ENCODE measurements at regions not wholly inside any gene's neighbourhood (a gene's known extent, or its start where the extent isn't known, plus 50 kb on each side); places are given as distances from the start of the nearest gene placed in this dataset.
"Not testable (repeated sequence)": the region's sequence is repeated elsewhere in the genome, so short reads cannot be mapped to it uniquely, and the experiment has no call there.

GRCh38 chr3:162632672-162633071, 1136.1 kb downstream of the OTOL1 start:
- Histone ChIP-seq H3K4me1 (no peaks in the 10 kb centered on the region), H3K9me3 (peaks cover 0 to under 1% (median 0%) of the 10 kb centered on the region in 3 donors), H3K27me3 (no peaks in the 10 kb centered on the region), H3K4me3 (no peak overlapping the region), H3K36me3 (no peaks in the 10 kb centered on the region), H3K27ac (no peak overlapping the region)
- intact Hi-C loops (cut with DNase I; ENCODE audit: low total_unique reads) = no loop called here
- no peak for TF ChIP-seq CTCF (IDR thresholded peaks at IDR 0.05)
- DNase-seq = no peak

GRCh38 chr3:162640208-162640607, 1143.6 kb downstream of the OTOL1 start:
- H3K4me3 ChIP-seq; H3K4me1 ChIP-seq; H3K36me3 ChIP-seq; H3K27ac ChIP-seq; intact Hi-C loops (cut with DNase I; ENCODE audit: low total_unique reads); H3K27me3 ChIP-seq; H3K9me3 ChIP-seq; DNase-seq: not testable (repeated sequence)

GRCh38 chr3:162641317-162641716, 1144.7 kb downstream of the OTOL1 start:
- no peak overlapping the region for H3K27ac ChIP-seq
- intact Hi-C loops (cut with DNase I; ENCODE audit: low total_unique reads) = no loop called here
- H3K4me1 ChIP-seq = no peaks in the 10 kb centered on the region
- H3K9me3 ChIP-seq = peaks cover 0 to 8% (median 0%) of the 10 kb centered on the region in 3 donors
- TF ChIP-seq CTCF (IDR thresholded peaks at IDR 0.05) = no peak
- H3K27me3 ChIP-seq = no peaks in the 10 kb centered on the region
- H3K4me3 ChIP-seq = no peak overlapping the region
- no peak for DNase-seq
- H3K36me3 ChIP-seq = no peaks in the 10 kb centered on the region

- DNase-seq = no peak
- no peak overlapping the region for H3K27ac ChIP-seq
- peaks cover 0 to 8% (median 0%) of the 10 kb centered on the region in 3 donors for H3K9me3 ChIP-seq
- H3K4me3 ChIP-seq = no peak overlapping the region
- H3K36me3 ChIP-seq = no peaks in the 10 kb centered on the region
- no peaks in the 10 kb centered on the region for H3K4me1 ChIP-seq
- H3K27me3 ChIP-seq = no peaks in the 10 kb centered on the region
- no peak for TF ChIP-seq CTCF (IDR thresholded peaks at IDR 0.05)
- intact Hi-C loops (cut with DNase I; ENCODE audit: low total_unique reads) = no loop called here
Observed at GRCh38 chr3:162641907-162642306, 1145.3 kb downstream of the OTOL1 start.

- no peaks in the 10 kb centered on the region for H3K36me3 ChIP-seq
- no peak overlapping the region for H3K27ac ChIP-seq
- TF ChIP-seq CTCF (IDR thresholded peaks at IDR 0.05) = no peak
- DNase-seq = no peak
- peaks cover 0 to 6% (median 0%) of the 10 kb centered on the region in 3 donors for H3K9me3 ChIP-seq
- H3K4me1 ChIP-seq = no peaks in the 10 kb centered on the region
- H3K27me3 ChIP-seq = no peaks in the 10 kb centered on the region
- intact Hi-C loops (cut with DNase I; ENCODE audit: low total_unique reads) = no loop called here
- no peak overlapping the region for H3K4me3 ChIP-seq
Observed at GRCh38 chr3:162643245-162643644, 1146.6 kb downstream of the OTOL1 start.

GRCh38 chr3:162647321-162647720, 1150.7 kb downstream of the OTOL1 start:
- H3K9me3 ChIP-seq = peaks cover 0 to 4% (median 0%) of the 10 kb centered on the region in 3 donors
- intact Hi-C loops (cut with DNase I; ENCODE audit: low total_unique reads) = no loop called here
- no peak overlapping the region for H3K27ac ChIP-seq
- no peaks in the 10 kb centered on the region for H3K36me3 ChIP-seq
- no peak overlapping the region for H3K4me3 ChIP-seq
- no peak for TF ChIP-seq CTCF (IDR thresholded peaks at IDR 0.05)
- DNase-seq = no peak
- H3K27me3 ChIP-seq = no peaks in the 10 kb centered on the region
- H3K4me1 ChIP-seq = no peaks in the 10 kb centered on the region

All from tibial artery (tissue), 4 donors.